Keratinocyte (primary cell): ENCODE measurements at regions not wholly inside any gene's neighbourhood (a gene's known extent, or its start where the extent isn't known, plus 50 kb on each side); places are given as distances from the start of the nearest gene placed in this dataset.

Experiments
- EZH2 ChIP-seq: IDR thresholded peaks from one replicate; pipeline ENCODE4 v1.6.1; 2012; ENCODE audit warnings: inconsistent platforms, mild to moderate bottlenecking, low read length, moderate library complexity
- TF ChIP-seq, protein P1 (sequence below), 3 experiments: IDR thresholded peaks in 1 of 3; conservative IDR thresholded peaks in 1 of 3; optimal IDR thresholded peaks in 1 of 3; 2 replicates in 2 of 3; 3 replicates in 1 of 3; pipeline versions ENCODE3 to v1.5.1; 2011; ENCODE audit warnings: low read length in 3 of 3, mild to moderate bottlenecking in 3 of 3, moderate library complexity in 2 of 3, control low read depth in 1 of 3, inconsistent platforms in 1 of 3; ENCODE audit not compliant: insufficient read depth in 2 of 3; ENCODE audit errors: extremely low read depth in 1 of 3

GRCh38 chr13:107743100-107743499, 472.2 kb downstream of the LIG4 start:
- TF ChIP-seq, protein P1, sequence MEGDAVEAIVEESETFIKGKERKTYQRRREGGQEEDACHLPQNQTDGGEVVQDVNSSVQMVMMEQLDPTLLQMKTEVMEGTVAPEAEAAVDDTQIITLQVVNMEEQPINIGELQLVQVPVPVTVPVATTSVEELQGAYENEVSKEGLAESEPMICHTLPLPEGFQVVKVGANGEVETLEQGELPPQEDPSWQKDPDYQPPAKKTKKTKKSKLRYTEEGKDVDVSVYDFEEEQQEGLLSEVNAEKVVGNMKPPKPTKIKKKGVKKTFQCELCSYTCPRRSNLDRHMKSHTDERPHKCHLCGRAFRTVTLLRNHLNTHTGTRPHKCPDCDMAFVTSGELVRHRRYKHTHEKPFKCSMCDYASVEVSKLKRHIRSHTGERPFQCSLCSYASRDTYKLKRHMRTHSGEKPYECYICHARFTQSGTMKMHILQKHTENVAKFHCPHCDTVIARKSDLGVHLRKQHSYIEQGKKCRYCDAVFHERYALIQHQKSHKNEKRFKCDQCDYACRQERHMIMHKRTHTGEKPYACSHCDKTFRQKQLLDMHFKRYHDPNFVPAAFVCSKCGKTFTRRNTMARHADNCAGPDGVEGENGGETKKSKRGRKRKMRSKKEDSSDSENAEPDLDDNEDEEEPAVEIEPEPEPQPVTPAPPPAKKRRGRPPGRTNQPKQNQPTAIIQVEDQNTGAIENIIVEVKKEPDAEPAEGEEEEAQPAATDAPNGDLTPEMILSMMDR (optimal IDR thresholded peaks at IDR 0.05 in 1 of 3, IDR thresholded peaks at IDR 0.05 in 1 of 3, conservative IDR thresholded peaks at IDR 0.05 in 1 of 3; ENCODE audit: extremely low read depth in 1 of 3, insufficient read depth in 2 of 3, low read length in 3 of 3) = no peak
- TF ChIP-seq EZH2 = no peak
